HepG2 (cell line): ENCODE measurements at regions not wholly inside any gene's neighbourhood (a gene's known extent, or its start where the extent isn't known, plus 50 kb on each side); places are given as distances from the start of the nearest gene placed in this dataset.

Experiments
- ATAC-seq: fragments of 200-7000 bp; cut with Tn5 transposase; 3 replicates; pipeline ENCODE4 v1.9.1; 2020; ENCODE audit warnings: mild to moderate bottlenecking, moderate library complexity
- BruUV-seq: library from RNA; stranded (reverse); fragments of 400-500 nt; replicated peaks from 2 replicates; lab custom pipeline; 2021; lab: Mats Ljungman, UMichigan
- CTCF ChIA-PET: fragments of 300-600 bp; formaldehyde crosslinking; extraction: SDS; loops from one replicate; lab custom pipeline; 2021; ENCODE audit warnings: low total read pairs, inconsistent platforms, low intra/inter-chr PET ratio; lab: Yijun Ruan, JAX
- POLR2A ChIA-PET: fragments of 350-600 bp; sonication (Branson Sonifier 250); formaldehyde crosslinking; loops from one replicate; lab custom pipeline; 2020; ENCODE audit warnings: antibody characterized with exemption, inconsistent platforms; lab: Yijun Ruan, JAX
- DNase-seq: peaks from one replicate; pipeline ENCODE4 v3.0.0-alpha.2; 2015; ENCODE audit warnings: low spot score
- FAIRE-seq: peaks from 3 replicates; lab custom pipeline; 2011; peaks lifted over from hg19 to GRCh38; lab: Jason Lieb, UNC
- H2AFZ ChIP-seq: one replicate; pipeline ENCODE4 v1.6.1; 2011; ENCODE audit warnings: low read length, inconsistent platforms
- H3K27ac ChIP-seq: fragments of 300-600 bp; 3 replicates; pipeline ENCODE4 v1.8.0; 2011; ENCODE audit warnings: mixed run types, mild to moderate bottlenecking, mixed read lengths, low read length, inconsistent platforms; ENCODE audit not compliant: insufficient read depth; ENCODE audit errors: extremely low read length
- H3K27me3 ChIP-seq, 2 experiments: fragments of 200-600 bp in 1 of 2; 2 replicates in 1 of 2; 3 replicates in 1 of 2; pipeline versions ENCODE4 v1.6.0 to v1.8.0; 2011; ENCODE audit warnings: low read length in 2 of 2, mild to moderate bottlenecking in 2 of 2, moderate library complexity in 2 of 2, inconsistent platforms in 1 of 2; ENCODE audit not compliant: insufficient read depth in 2 of 2, control insufficient read depth in 1 of 2
- H3K36me3 ChIP-seq, 2 experiments: fragments of 200-600 bp in 1 of 2; replicated peaks in 1 of 2; 2 replicates in 1 of 2; 3 replicates in 1 of 2; pipeline versions ENCODE4 v1.5.1 to v1.8.0; 2011; ENCODE audit warnings: low read length in 2 of 2, inconsistent platforms in 1 of 2; ENCODE audit not compliant: insufficient read depth in 2 of 2, control insufficient read depth in 1 of 2
- H3K4me1 ChIP-seq: 2 replicates; pipeline ENCODE4 v1.5.1; 2012; ENCODE audit warnings: low read length, inconsistent platforms; ENCODE audit not compliant: insufficient read depth
- H3K4me2 ChIP-seq: 2 replicates; pipeline ENCODE4 v1.6.0; 2011; ENCODE audit warnings: low read depth, low read length, inconsistent platforms
- H3K4me3 ChIP-seq, 3 experiments: fragments of 200-600 bp in 1 of 3; sonication (generic), shearing (Covaris generic) in 1 of 3; replicated peaks in 1 of 3; 2 replicates each; pipeline ENCODE4 v1.5.1; 2011 to 2016; ENCODE audit warnings: low read length in 3 of 3, inconsistent platforms in 2 of 3, low read depth in 2 of 3, mild to moderate bottlenecking in 2 of 3, control low read depth in 1 of 3, mixed read lengths in 1 of 3; ENCODE audit not compliant: insufficient read depth in 1 of 3
- H3K79me2 ChIP-seq: one replicate; pipeline ENCODE4 v1.6.1; 2011; ENCODE audit warnings: low read length, inconsistent platforms; ENCODE audit not compliant: insufficient read depth
- H3K9ac ChIP-seq: 2 replicates; pipeline ENCODE4 v1.6.0; 2011; ENCODE audit warnings: mild to moderate bottlenecking, low read depth, low read length, inconsistent platforms; ENCODE audit not compliant: insufficient read depth
- H3K9me3 ChIP-seq: 2 replicates; pipeline ENCODE4 v1.5.1; 2012; ENCODE audit warnings: mild to moderate bottlenecking, low read length
- H4K20me1 ChIP-seq: 2 replicates; pipeline ENCODE4 v1.6.0; 2011; ENCODE audit warnings: inconsistent platforms, mild to moderate bottlenecking, low read length, moderate library complexity; ENCODE audit not compliant: insufficient read depth
- CBFB ChIP-seq: sonication (generic); formaldehyde crosslinking; IDR thresholded peaks from 2 replicates; pipeline ENCODE4 v1.4.0; 2020; ENCODE audit warnings: missing genetic modification reagents
- CREBL2 ChIP-seq: sonication (generic); formaldehyde crosslinking; IDR thresholded peaks from 2 replicates; pipeline ENCODE4 v1.8.1; 2023; ENCODE audit warnings: missing genetic modification reagents, mild to moderate bottlenecking, borderline replicate concordance
- NCOA1 ChIP-seq: sonication (generic); formaldehyde crosslinking; IDR thresholded peaks from 2 replicates; pipeline ENCODE4 v1.9.0; 2021; ENCODE audit warnings: missing genetic modification reagents
- NR2F6 ChIP-seq, 2 experiments: IDR thresholded peaks; 2 replicates each; pipeline ENCODE4 v1.6.1; 2016; ENCODE audit warnings: antibody characterized with exemption in 1 of 2, mild to moderate bottlenecking in 1 of 2
- SIN3B ChIP-seq: fragments of 150-350 bp; IDR thresholded peaks from 2 replicates; pipeline ENCODE4 v1.6.1; 2014; ENCODE audit warnings: low read length
- THRA ChIP-seq: sonication (generic); formaldehyde crosslinking; IDR thresholded peaks from 2 replicates; pipeline ENCODE4 v1.4.0; 2020; ENCODE audit warnings: missing genetic modification reagents, borderline replicate concordance
- ZNF740 ChIP-seq: sonication (generic); formaldehyde crosslinking; IDR thresholded peaks from 2 replicates; pipeline ENCODE4 v1.4.0; 2020; ENCODE audit warnings: missing genetic modification reagents
- ZSCAN25 ChIP-seq: sonication (generic); formaldehyde crosslinking; IDR thresholded peaks from 2 replicates; pipeline ENCODE4 v1.8.0; 2022; ENCODE audit warnings: mild to moderate bottlenecking, missing genetic modification reagents
- WGBS: methylation state at CpG from one replicate; pipeline ENCODE4 v1.1.6; 2017; ENCODE audit warnings: low lambda C conversion rate; 5-methylcytosine and 5-hydroxymethylcytosine counted together
- in situ Hi-C: cut with HindIII; loops from 2 replicates; pipeline ENCODE4 v1.10.0; 2017; ENCODE audit warnings: low pct_unique_long_range_greater_than_20kb; ENCODE audit not compliant: extremely low pct_ligation_motif_present
- intact Hi-C: fragments of 100-400 bp; cut with micrococcal nuclease; formaldehyde crosslinking; loops from one replicate; pipeline ENCODE4 v1.10.0; 2022; ENCODE audit not compliant: unreplicated experiment

GRCh38 chr3:106170636-106171035, 301.8 kb upstream of the CBLB start:
- no peaks in the 10 kb centered on the region for H3K79me2 ChIP-seq
- no peaks in the 10 kb centered on the region for H3K9me3 ChIP-seq
- in situ Hi-C loops, result no loop called here
- BruUV-seq, result no TSS peak
- intact Hi-C loops, result no loop called here
- CTCF ChIA-PET, result no interaction called here
- TF ChIP-seq NR2F6 (IDR thresholded peaks at IDR 0.05), result no peak
- TF ChIP-seq NR2F6 (CRISPR knock-in tag; IDR thresholded peaks at IDR 0.05), result no peak
- TF ChIP-seq, all 625 proteins: peak for 0
- DNase-seq (no peak), ATAC-seq (no peak), FAIRE-seq (no peak)
- Histone ChIP-seq H3K27me3 (no peaks in the 10 kb centered on the region), H3K4me1 (no peaks in the 10 kb centered on the region), H3K36me3 (no peaks in the 10 kb centered on the region), H3K27ac (no peak overlapping the region), H4K20me1 (no peaks in the 10 kb centered on the region; the same call in 1 of the 2 replicates), H3K9ac (no peak overlapping the region), H3K4me2 (no peak overlapping the region), H3K4me3 (no peak overlapping the region), H2AFZ (no peak overlapping the region)
- POLR2A ChIA-PET, result no interaction called here
- 14% methylated on average over 1 of the region's 1 CpG for WGBS

GRCh38 chr3:106172101-106172500, 303.3 kb upstream of the CBLB start:
- DNase-seq (no peak), ATAC-seq (no peak)
- intact Hi-C loops (no loop called here), in situ Hi-C loops (no loop called here)
- POLR2A ChIA-PET, result no interaction called here
- Histone ChIP-seq H4K20me1 (no peaks in the 10 kb centered on the region; the same call in 1 of the 2 replicates), H3K27ac (no peak overlapping the region)
- CTCF ChIA-PET, result no interaction called here
- no peak for TF ChIP-seq THRA
- no peak for TF ChIP-seq ZSCAN25 (CRISPR knock-in tag)
- TF ChIP-seq CBFB (CRISPR knock-in tag), result no peak
- no peak for TF ChIP-seq SIN3B
- TF ChIP-seq CREBL2 (CRISPR knock-in tag), result no peak
- no peak for TF ChIP-seq NCOA1 (CRISPR knock-in tag)
- no peak for TF ChIP-seq ZNF740 (CRISPR knock-in tag)
- TF ChIP-seq, all 625 proteins: peak for 0
- BruUV-seq, result no TSS peak
- Histone ChIP-seq H3K9ac (no peak overlapping the region), H3K4me2 (no peak overlapping the region), H3K36me3 (no peaks in the 10 kb centered on the region), H2AFZ (no peak overlapping the region), H3K4me3 (no peak overlapping the region), H3K9me3 (no peaks in the 10 kb centered on the region), H3K27me3 (no peaks in the 10 kb centered on the region), H3K79me2 (no peaks in the 10 kb centered on the region), H3K4me1 (no peaks in the 10 kb centered on the region)
- FAIRE-seq, result no peak
- WGBS, result 30% methylated on average over 4 of the region's 4 CpGs
